Mesendoderm (in vitro differentiated cells): ENCODE measurements at regions not wholly inside any gene's neighbourhood (a gene's known extent, or its start where the extent isn't known, plus 50 kb on each side); places are given as distances from the start of the nearest gene placed in this dataset.

Experiments used
- DNase-seq: peaks from one replicate; pipeline ENCODE4 v3.0.0; 2013
- H2AK5ac ChIP-seq: 2 replicates; pipeline ENCODE4 v1.6.1; 2013; ENCODE audit warnings: low read length, inconsistent platforms
- H2BK120ac ChIP-seq: 2 replicates; pipeline ENCODE4 v1.6.1; 2013; ENCODE audit warnings: low read depth, mild to moderate bottlenecking, low read length, moderate library complexity, mixed read lengths
- H2BK15ac ChIP-seq: replicated peaks from 2 replicates; pipeline ENCODE4 v1.6.1; 2013; ENCODE audit warnings: low read depth, mild to moderate bottlenecking, moderate library complexity
- H2BK5ac ChIP-seq: 2 replicates; pipeline ENCODE4 v1.6.1; 2013; ENCODE audit warnings: low read length, inconsistent platforms
- H3K18ac ChIP-seq: 2 replicates; pipeline ENCODE4 v1.6.1; 2013; ENCODE audit warnings: mild to moderate bottlenecking, low read length, mixed read lengths
- H3K23ac ChIP-seq: one replicate; pipeline ENCODE4 v1.6.1; 2013; ENCODE audit warnings: low read length
- H3K27ac ChIP-seq: 2 replicates; pipeline ENCODE4 v1.5.1; 2013; ENCODE audit warnings: low read depth, mild to moderate bottlenecking, inconsistent platforms, low read length, moderate library complexity
- H3K27me3 ChIP-seq: 2 replicates; pipeline ENCODE4 v1.6.1; 2013; ENCODE audit warnings: low read length, control low read depth, mild to moderate bottlenecking, inconsistent platforms; ENCODE audit not compliant: insufficient read depth, poor library complexity
- H3K36me3 ChIP-seq: 2 replicates; pipeline ENCODE4 v1.6.1; 2013; ENCODE audit warnings: low read length, inconsistent platforms; ENCODE audit not compliant: control insufficient read depth, insufficient read depth
- H3K4ac ChIP-seq: one replicate; pipeline ENCODE4 v1.6.1; 2013; ENCODE audit warnings: low read depth, mild to moderate bottlenecking, low read length, moderate library complexity
- H3K4me1 ChIP-seq: 2 replicates; pipeline ENCODE4 v1.6.1; 2013; ENCODE audit warnings: low read depth, low read length, inconsistent platforms; ENCODE audit not compliant: control insufficient read depth
- H3K4me2 ChIP-seq: 2 replicates; pipeline ENCODE4 v1.6.1; 2013; ENCODE audit warnings: low read length
- H3K4me3 ChIP-seq: 2 replicates; pipeline ENCODE4 v1.5.1; 2013; ENCODE audit warnings: mild to moderate bottlenecking, low read length
- H3K56ac ChIP-seq: one replicate; pipeline ENCODE4 v1.6.1; 2013; ENCODE audit warnings: low read length
- H3K79me1 ChIP-seq: 2 replicates; pipeline ENCODE4 v1.6.1; 2013; ENCODE audit warnings: low read length, inconsistent platforms
- H3K79me2 ChIP-seq: 2 replicates; pipeline ENCODE4 v1.6.1; 2013; ENCODE audit warnings: mild to moderate bottlenecking, low read length; ENCODE audit not compliant: control insufficient read depth, insufficient read depth
- H3K9ac ChIP-seq: 2 replicates; pipeline ENCODE4 v1.6.1; 2013; ENCODE audit warnings: low read length, inconsistent platforms
- H4K5ac ChIP-seq: one replicate; pipeline ENCODE4 v1.6.1; 2013; ENCODE audit warnings: low read length
- H4K8ac ChIP-seq: one replicate; pipeline ENCODE4 v1.6.1; 2013; ENCODE audit warnings: low read depth, mild to moderate bottlenecking, control low read depth, low read length, moderate library complexity
- WGBS: extraction: QIAGEN DNeasy Blood & Tissue Kit; methylation state at CpG from one replicate; pipeline ENCODE4 v1.1.7; 2013; ENCODE audit warnings: low lambda C conversion rate, missing lambda C conversion rate; ENCODE audit not compliant: insufficient coverage; ENCODE audit errors: extremely low coverage; 5-methylcytosine and 5-hydroxymethylcytosine counted together

DNA sequence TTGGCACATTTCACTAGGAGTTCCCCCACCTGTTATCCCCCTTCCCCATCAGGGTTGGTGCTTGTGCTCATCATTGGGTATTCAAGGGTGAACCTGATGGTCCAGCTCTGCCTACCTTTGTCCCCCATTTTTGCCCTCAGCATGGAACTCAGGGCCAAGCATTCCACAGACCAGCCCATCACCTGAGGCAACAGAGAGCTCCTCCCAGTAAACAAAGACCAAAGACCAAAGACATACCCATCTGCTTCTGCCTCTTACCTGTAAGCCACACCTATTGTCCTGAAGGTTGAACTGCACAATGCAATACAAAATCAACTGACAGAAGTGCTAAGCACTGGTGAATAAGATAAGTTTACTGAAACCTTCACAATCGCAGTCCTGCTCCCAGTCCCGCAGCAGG is 237.5 kb downstream of the PAPSS1 start:
- no peaks in the 10 kb centered on the region for H3K27me3 ChIP-seq
- no CpG with 5 or more reads among the region's 2 CpGs for WGBS

DNA sequence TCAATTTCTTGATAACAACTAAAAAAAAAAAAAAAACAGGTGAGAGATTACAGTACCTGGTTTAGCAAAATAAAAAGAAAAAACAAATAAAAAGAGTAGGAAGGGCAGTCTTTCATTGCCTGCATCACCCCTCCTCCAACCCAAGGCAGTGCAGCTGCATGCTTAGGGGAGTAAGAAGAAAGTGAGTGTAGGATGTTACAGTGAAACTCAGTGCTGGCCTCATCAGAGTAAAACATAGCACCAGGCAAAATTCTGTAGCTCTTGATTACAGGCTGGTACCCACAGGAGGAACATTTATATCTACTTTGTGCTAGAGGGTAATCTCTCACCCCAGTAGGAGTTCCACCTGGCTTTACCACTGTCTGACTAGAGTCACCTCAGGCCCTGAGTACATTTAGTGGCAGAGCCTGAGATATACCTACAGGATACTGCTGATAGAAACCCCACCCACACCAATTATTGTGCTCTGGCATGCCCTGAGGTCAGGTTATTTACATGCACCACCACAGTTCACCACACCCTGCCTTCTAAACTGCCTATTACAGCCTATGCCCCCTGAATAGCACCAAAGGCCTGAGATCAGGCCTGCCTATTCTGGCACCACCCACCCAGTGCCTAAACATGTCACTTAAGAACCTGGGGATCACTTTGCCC is 241.6 kb downstream of the PAPSS1 start:
- no peaks in the 10 kb centered on the region for H3K27me3 ChIP-seq
- H2AK5ac ChIP-seq: no peak overlapping the region
- H2BK5ac ChIP-seq: no peak overlapping the region
- no peak overlapping the region for H3K27ac ChIP-seq
- H3K4ac ChIP-seq: no peak overlapping the region
- H3K4me2 ChIP-seq: no peak overlapping the region
- H3K56ac ChIP-seq: no peak overlapping the region
- no peak overlapping the region for H2BK15ac ChIP-seq
- H3K4me1 ChIP-seq: no peaks in the 10 kb centered on the region
- H3K79me2 ChIP-seq: no peaks in the 10 kb centered on the region
- H2BK120ac ChIP-seq: no peak overlapping the region
- no peak overlapping the region for H4K8ac ChIP-seq
- no peak overlapping the region for H3K4me3 ChIP-seq
- no peak for DNase-seq
- no peak overlapping the region for H3K18ac ChIP-seq
- H3K36me3 ChIP-seq: no peaks in the 10 kb centered on the region
- no peak overlapping the region for H3K9ac ChIP-seq
- no peak overlapping the region for H4K5ac ChIP-seq
- H3K23ac ChIP-seq: no peak overlapping the region
- H3K79me1 ChIP-seq: no peaks in the 10 kb centered on the region

More for the DNA sequence above, 237.5 kb downstream of the PAPSS1 start:
- Histone ChIP-seq H3K36me3 (no peaks in the 10 kb centered on the region), H2BK120ac (no peak overlapping the region), H4K8ac (no peak overlapping the region), H3K4me3 (no peak overlapping the region), H2BK5ac (no peak overlapping the region), H2AK5ac (no peak overlapping the region), H2BK15ac (no peak overlapping the region), H3K4ac (no peak overlapping the region), H3K18ac (no peak overlapping the region), H3K79me1 (no peaks in the 10 kb centered on the region), H3K27ac (no peak overlapping the region), H3K4me1 (no peaks in the 10 kb centered on the region), H4K5ac (no peak overlapping the region), H3K9ac (no peak overlapping the region), H3K56ac (no peak overlapping the region), H3K4me2 (no peak overlapping the region), H3K23ac (no peak overlapping the region), H3K79me2 (no peaks in the 10 kb centered on the region)
- DNase-seq: peak; percentile 60

DNA sequence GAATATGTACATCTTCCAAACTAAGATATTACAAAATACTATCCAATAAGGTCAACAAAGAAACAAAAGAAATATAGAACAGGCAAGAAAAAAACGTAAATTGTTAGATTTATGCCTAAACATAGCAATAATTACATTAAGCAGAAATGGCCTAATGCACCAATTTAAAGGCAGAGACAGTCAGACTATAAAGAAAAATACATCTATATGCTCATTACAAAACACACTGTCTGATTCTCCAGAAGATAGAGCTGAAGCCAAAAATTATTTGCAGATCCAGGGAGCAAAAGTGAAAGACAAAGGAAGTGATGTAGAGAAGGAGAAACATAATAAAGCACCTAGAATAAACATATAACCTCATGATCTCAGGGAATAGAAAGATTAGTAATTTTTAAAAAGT is 246.9 kb downstream of the PAPSS1 start:
- Histone ChIP-seq H3K9ac (no peak overlapping the region), H3K4me3 (no peak overlapping the region), H4K5ac (no peak overlapping the region), H3K27ac (no peak overlapping the region), H3K18ac (no peak overlapping the region), H3K23ac (no peak overlapping the region), H4K8ac (no peak overlapping the region), H2BK15ac (no peak overlapping the region), H2BK120ac (no peak overlapping the region), H3K56ac (no peak overlapping the region), H3K4ac (no peak overlapping the region), H3K4me1 (no peaks in the 10 kb centered on the region), H2BK5ac (no peak overlapping the region), H3K79me2 (no peaks in the 10 kb centered on the region), H3K4me2 (no peak overlapping the region), H2AK5ac (no peak overlapping the region), H3K36me3 (no peaks in the 10 kb centered on the region), H3K79me1 (no peaks in the 10 kb centered on the region), H3K27me3 (no peaks in the 10 kb centered on the region)
- DNase-seq: no peak
- no CpG with 5 or more reads among the region's 1 CpG for WGBS

DNA sequence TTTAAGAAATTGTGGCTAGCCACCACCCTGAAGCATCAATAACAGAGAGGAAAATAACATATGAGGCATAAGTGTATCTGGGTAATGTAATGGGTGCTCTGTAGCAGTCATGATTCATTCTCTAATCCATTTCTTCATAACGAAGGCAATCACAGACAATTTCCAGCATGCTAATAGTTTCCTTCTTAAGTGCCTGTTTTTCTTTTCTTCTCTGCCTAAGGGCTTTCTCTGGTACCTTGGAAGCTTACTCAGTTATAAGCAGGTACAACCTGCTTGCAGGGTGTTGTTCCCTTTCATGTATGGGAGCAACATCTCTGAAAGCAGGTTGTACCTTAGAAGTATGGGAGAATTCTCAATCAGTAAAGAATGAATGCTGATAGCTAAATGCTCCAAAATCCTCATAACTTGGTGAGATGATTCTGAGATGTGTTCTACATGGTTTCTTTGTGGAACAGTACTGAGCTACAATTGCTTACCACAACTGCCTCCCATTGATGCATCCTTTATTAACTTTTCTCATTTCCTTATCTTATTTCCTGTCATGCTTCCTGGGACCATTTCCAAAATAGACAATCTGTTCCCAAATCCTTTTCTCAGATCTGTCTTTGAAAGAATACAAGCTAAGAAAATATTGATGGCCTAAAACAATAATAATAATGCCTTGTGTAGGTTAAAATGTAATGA is 247.6 kb downstream of the PAPSS1 start:
- no peak for DNase-seq
- no peak overlapping the region for H3K4ac ChIP-seq
- no peak overlapping the region for H3K23ac ChIP-seq
- no CpG with 5 or more reads among the region's 1 CpG for WGBS
- no peaks in the 10 kb centered on the region for H3K79me1 ChIP-seq
- no peaks in the 10 kb centered on the region for H3K27me3 ChIP-seq
- no peaks in the 10 kb centered on the region for H3K36me3 ChIP-seq
- H2AK5ac ChIP-seq: no peak overlapping the region
- no peak overlapping the region for H3K18ac ChIP-seq
- no peaks in the 10 kb centered on the region for H3K4me1 ChIP-seq
- no peak overlapping the region for H4K8ac ChIP-seq
- no peak overlapping the region for H3K4me3 ChIP-seq
- H3K79me2 ChIP-seq: no peaks in the 10 kb centered on the region
- H3K9ac ChIP-seq: no peak overlapping the region
- no peak overlapping the region for H3K27ac ChIP-seq
- no peak overlapping the region for H2BK120ac ChIP-seq
- H2BK15ac ChIP-seq: no peak overlapping the region
- no peak overlapping the region for H3K4me2 ChIP-seq
- no peak overlapping the region for H2BK5ac ChIP-seq
- no peak overlapping the region for H4K5ac ChIP-seq
- H3K56ac ChIP-seq: no peak overlapping the region

DNA sequence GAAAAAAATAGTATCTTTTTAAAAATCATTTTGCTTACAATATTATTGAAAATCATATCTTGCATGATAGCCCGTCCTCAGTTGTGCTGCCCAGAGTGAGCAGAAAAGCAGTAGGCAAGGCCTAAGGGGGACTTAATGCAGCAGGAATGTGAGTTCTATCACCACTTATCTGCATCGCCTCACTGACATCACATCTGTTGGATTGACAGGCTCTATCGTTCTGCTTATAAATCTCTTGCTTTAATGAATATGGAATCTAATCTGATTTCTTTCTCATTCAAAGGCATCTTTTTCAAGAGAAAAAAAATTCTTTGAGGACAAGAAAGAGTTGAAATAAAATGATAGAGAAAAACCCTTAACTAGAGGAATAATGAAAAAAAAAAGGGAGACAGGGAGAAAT is 249.9 kb downstream of the PAPSS1 start:
- Histone ChIP-seq H3K18ac (no peak overlapping the region), H4K8ac (no peak overlapping the region), H3K4ac (no peak overlapping the region), H3K56ac (no peak overlapping the region), H3K36me3 (no peaks in the 10 kb centered on the region), H2BK5ac (no peak overlapping the region), H3K79me1 (no peaks in the 10 kb centered on the region), H3K4me1 (no peaks in the 10 kb centered on the region), H3K27ac (no peak overlapping the region), H3K9ac (no peak overlapping the region), H2BK120ac (no peak overlapping the region), H4K5ac (no peak overlapping the region), H2BK15ac (no peak overlapping the region), H3K23ac (no peak overlapping the region), H3K27me3 (no peaks in the 10 kb centered on the region), H3K4me3 (no peak overlapping the region), H3K79me2 (no peaks in the 10 kb centered on the region), H2AK5ac (no peak overlapping the region), H3K4me2 (no peak overlapping the region)
- no CpG with 5 or more reads among the region's 3 CpGs for WGBS
- DNase-seq: no peak

DNA sequence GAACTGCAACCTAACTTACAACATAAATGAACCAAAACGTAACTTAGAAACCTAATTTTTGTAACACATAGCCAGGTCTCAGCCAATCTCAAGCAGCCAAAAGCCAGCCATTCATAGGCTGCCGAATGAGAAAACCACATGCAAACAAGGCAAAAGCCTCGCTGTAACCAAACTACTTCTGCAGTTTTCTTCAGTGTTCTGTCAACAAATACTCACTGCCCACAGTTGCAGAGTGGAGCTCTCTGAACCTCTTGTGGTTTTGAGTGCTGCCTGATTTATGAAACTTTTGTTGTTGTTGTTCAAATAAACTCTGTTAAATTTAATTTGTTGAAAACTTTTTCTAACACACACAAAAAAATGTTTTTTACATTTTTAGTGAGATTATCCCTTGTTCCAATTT is 251.2 kb downstream of the PAPSS1 start:
- no peak overlapping the region for H3K23ac ChIP-seq
- no peak overlapping the region for H3K4ac ChIP-seq
- H3K4me3 ChIP-seq: no peak overlapping the region
- H3K79me2 ChIP-seq: no peaks in the 10 kb centered on the region
- no peaks in the 10 kb centered on the region for H3K4me1 ChIP-seq
- H3K56ac ChIP-seq: no peak overlapping the region
- H3K18ac ChIP-seq: no peak overlapping the region
- no peak for DNase-seq
- H4K5ac ChIP-seq: no peak overlapping the region
- no peak overlapping the region for H4K8ac ChIP-seq
- no peaks in the 10 kb centered on the region for H3K79me1 ChIP-seq
- H3K4me2 ChIP-seq: no peak overlapping the region
- no peak overlapping the region for H2AK5ac ChIP-seq
- H3K36me3 ChIP-seq: no peaks in the 10 kb centered on the region
- H2BK15ac ChIP-seq: no peak overlapping the region
- WGBS: no CpG with 5 or more reads among the region's 3 CpGs
- no peaks in the 10 kb centered on the region for H3K27me3 ChIP-seq
- H2BK5ac ChIP-seq: no peak overlapping the region
- no peak overlapping the region for H3K9ac ChIP-seq
- no peak overlapping the region for H2BK120ac ChIP-seq
- no peak overlapping the region for H3K27ac ChIP-seq
